Tongue (tissue), 1 donor: ENCODE measurements at regions not wholly inside any gene's neighbourhood (a gene's known extent, or its start where the extent isn't known, plus 50 kb on each side); places are given as distances from the start of the nearest gene placed in this dataset.
A peak's percentile ranks its signal among the peaks of the same experiment; 100 is the strongest.
"Not testable (repeated sequence)": the region's sequence is repeated elsewhere in the genome, so short reads cannot be mapped to it uniquely, and the experiment has no call there.

ENCODE experiments used
- DNase-seq: peaks from one replicate; pipeline ENCODE4 v3.0.0-alpha.2; 2015

DNA sequence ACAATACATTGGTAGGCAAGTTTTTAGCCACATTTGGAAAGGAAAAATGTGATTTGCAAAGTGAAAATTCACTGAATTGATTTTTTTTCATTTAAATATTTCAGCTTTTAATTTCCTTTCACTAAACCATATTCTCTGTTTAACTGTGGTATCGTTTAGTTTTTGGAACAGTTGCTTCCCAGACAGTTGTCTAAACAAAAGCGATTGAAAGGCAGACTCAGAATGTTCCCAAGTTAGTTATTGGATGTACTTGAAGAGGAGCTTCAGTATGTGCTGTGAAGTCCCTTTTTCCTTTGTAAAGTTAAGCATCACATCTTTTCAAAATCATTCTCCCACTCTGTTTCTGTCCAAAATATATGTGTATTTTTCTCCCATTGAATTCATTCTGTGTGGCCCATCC lies 623.4 kb upstream of the LUZP2 start:
- peak; percentile 18 for DNase-seq

DNA sequence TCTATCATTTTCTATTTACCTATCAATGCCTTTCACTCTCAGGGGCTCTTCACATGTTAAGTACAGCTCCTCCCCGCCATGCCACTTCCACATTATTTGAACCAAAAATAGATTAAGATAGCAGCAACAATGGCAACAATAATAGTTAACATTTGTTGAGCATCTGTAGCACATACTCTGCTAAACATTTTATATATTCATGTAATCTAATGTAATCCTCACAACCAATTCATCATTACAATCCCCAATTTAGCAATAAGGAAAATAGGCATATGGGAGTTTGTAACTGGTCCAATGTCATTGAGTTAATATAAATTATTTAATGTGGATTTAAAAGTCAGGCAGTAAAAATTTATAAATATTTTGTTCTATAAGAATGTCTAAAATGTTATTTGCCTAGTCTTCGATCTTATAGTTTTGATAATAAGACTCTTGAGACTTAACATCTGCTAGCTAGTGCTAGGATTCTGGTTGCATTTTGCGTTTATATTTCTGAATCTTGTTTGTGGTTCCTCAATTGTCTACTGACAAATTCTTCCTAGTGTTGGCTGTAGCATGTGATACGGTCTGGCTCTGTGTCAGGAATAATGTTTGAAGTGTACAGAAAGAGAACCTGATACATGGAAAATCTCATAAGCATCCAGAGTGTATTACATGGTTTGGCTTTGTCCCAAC lies 621.5 kb upstream of the LUZP2 start:
- peak; percentile 62 for DNase-seq

DNA sequence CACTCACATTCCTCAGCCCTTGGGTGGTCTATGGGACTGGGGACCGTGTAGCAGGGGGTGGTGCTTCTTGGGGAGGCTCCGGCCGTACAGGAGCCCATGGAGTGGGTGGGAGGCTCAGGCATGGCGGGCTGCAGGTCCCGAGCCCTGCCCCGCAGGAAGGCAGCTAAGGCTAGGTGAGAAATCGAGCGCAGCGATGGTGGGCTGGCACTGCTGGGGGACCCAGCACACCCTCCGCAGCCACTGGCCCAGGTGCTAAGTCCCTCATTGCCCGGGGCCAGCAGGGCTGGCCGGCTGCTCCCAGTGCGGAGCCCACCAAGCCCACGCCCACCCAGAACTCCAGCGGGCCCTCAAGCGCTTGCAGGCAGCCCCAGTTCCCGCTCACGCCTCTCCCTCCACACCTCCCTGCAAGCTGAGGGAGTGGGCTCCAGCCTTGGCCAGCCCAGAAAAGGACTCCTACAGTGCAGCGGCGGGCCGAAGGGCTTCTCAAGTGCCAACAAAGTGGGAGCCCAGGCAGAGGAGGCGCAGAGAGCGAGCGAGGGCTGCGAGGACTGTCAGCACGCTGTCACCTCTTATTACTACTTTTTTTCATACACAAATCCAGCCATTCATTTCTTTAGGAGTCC lies 613.3 kb upstream of the LUZP2 start:
- not testable (repeated sequence) for DNase-seq

DNA sequence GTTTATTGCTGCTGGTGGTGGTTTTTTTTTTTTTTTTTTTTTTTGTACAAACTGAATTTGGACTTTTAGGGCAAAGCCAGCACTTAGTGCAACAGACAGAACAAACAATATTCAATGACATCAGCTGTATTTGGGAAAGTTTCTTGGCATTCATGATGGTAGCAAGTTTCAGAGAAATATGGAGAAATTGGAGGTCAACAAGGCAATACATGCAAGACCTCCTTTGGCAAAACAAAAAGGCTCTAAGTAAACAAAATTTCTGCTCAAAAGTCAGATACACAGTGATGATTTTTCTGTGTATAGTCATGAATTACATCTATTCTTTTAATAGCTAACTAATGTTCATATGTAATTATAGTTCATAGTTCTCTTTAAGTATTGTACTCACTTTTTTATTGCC lies 612.5 kb upstream of the LUZP2 start:
- DNase-seq: no peak

DNA sequence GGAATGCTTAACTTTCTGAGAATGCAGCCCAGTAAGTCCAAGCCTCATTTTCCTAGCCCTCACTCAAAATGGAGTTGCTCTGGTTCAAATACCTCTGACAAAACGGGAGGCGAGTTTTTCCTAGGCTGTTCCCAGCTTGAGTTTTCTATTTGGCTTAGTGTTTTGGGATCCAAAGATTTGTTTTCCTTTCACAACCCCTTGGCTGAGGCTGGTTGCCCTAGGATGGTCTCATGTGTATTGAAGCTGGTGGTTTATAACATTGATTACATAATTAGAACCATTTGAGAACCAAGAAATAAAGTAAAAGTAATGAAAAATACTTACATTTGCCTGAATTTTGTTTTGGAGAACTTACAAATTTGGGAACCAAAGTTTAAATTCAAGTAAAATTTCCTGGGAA lies 611.1 kb upstream of the LUZP2 start:
- DNase-seq: no peak

DNA sequence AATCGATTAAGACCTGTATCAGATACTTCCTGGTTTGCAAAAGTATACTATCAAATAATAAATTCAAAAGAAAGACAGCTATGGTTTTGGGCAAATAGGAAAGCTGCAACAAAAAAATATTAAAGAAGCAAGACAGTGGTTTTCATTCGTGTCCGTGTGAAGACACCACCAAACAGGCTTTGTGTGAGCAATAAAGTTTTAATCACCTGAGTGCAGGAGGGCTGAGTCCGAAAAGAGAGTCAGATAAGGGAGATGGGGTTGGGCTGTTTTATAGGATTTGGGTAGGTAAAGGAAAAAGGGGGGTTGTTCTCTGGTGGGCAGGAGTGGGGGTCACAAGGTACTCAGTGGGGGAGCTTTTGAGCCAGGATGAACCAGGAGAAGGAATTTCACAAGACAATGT lies 609.7 kb upstream of the LUZP2 start:
- not testable (repeated sequence) for DNase-seq

DNA sequence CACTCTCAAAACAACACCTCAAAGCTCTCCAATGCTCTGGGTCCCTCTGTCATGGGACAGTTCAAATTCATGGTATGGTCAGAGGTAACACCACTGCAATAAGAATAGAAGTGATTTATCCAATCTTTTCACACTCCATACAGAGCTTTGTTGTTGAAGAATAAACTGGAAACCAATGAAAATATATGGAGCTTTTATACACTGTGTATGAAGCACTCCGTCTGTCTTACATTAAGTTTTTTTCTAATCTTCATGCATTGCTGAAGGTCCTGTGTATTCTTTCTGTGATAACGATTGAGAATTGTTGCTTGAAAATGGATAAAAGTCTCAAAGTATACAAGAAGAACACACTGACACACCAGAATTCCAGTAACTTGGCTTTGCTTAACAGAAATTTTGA lies 603.7 kb upstream of the LUZP2 start:
- no peak for DNase-seq

DNA sequence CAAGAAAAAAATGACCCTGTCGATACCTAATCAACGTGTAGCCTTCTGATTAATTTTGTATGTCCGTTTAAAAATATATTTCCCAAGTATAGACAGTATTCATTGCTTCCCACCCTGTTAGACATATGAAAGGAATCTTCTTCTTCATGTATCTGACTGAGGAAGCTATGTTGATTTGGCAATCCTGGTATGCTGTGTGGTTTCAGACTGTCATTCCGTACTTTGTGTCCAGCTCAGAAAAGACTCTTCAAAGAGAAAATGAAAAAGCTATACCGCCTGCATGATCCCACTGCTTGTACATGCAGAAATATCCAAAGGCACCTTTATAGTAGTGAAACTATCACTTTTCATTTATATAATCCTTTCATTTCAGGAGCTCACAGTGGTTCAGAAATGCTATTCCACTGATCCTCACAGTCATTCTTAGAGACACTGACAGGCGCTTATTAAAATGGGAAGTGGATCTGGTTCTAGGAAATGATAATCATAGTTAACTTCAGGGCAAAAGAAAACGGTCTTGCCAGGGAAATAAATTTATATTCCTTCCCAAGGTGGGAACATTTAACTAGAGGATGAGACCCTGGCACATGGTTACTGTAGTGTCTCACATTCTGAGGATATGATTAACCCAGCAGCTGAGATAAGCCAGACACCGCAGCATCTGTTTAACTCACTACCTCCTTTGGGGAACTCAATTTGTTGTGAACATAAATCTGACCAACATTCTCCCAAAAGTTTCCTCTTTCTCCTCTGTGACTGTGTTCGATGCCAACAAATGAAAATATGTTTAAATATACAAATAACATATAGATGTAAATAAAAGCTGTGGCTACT lies 599.2 kb upstream of the LUZP2 start:
- peak; percentile 57 for DNase-seq

DNA sequence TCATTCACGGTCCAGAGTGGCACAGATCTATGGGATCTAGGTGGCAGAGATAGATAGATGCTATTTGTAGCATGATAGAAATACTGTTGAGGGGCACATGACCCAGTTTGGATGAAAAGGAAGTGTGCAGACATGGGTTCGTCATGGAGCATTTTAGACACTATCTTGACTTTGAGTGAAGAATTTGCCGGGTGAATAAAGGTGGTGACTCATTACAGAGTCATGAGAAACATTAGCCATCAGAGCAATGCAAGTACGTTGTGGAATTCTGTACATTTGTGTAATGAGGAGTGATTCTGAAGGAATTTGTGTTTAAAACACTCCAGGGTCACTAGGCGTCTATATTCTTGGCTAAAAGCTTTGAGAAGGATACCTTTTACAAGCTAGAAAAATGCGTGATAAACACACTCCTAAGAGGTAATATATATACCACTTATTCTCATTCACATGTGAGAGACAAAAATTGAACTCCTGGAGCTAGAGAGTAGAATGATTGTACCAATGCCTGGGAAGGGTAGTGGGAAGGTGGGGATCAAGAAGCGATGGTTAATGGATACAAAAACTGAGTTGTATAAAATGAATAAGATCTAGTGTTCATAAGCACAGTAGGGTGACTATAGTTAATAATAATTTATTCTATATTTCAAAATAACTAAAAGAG lies 593.7 kb upstream of the LUZP2 start:
- no peak for DNase-seq

DNA sequence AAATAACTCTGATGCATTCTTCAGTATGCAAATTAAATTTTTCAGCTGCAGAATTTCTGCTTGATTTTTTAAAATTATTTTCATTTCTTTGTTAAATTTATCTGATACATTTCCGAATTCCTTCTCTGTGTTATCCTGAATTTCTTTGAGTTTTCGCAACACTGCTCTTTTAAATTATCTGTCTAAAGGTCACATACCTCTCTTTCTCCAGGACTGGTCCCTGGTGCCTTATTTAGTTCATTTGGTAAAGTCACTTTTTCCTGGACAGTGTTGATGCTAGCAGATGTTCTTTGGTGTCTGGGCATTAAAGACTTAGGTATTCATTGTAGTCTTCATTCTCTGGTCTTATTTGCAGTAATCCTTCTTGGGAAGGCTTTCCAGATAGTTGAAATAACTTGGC lies 577.4 kb upstream of the LUZP2 start:
- no peak for DNase-seq

DNA sequence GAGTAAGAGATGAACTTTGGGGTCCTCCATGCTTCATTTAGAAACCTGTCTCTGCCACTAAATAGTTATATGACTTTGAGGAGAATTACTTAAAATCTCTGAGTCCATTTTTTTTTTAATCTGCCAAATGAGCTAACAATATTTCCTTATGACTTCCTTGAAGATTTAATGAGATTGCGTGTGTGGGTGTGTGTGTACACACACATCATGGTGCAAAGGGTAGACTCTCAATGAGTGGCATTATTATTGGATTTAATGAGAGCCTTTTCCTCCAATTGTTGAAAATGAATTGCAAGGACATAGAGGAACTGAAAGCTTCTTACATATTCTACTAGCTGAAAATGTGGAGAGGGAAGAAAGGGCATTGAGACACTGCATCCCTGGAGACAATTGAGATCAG lies 573.5 kb upstream of the LUZP2 start:
- no peak for DNase-seq

DNA sequence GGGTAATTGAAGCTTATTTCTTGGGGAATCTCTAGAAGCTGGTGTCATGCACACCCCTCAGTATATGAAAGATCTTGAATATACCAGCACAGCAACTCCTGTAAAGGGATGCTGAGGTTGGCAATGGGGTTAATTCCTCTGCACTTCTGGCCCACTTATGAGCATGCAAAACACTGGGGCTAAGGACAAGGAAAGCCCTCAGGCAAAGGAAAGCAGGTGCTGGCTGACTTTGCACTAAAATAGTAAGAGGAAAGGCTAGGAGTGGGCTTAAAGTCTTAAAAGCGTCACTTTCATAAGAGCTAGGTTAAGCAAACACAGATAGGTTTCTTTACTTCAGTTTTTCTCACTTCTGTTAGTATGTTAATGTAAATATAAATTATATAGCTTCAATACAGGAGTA lies 572.6 kb upstream of the LUZP2 start:
- DNase-seq: no peak

DNA sequence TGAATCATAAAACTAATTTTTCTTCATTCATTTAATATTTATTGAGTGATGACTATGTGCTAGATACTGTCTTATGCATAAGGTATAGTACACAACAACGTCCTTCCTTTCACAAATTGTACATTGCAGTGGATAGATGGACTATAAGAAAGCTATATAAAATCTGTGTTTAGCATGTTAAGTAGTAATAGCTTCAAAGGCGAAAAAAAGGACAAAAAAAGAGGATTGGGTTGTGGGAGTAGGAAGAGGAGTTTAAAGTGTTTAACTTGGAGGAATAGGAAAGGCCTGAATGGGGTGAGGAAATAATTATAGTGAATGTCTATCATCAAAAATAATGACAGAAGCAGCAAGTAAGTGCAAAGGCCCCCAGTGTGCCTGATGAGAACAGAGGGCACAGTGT lies 565.4 kb upstream of the LUZP2 start:
- no peak for DNase-seq

DNA sequence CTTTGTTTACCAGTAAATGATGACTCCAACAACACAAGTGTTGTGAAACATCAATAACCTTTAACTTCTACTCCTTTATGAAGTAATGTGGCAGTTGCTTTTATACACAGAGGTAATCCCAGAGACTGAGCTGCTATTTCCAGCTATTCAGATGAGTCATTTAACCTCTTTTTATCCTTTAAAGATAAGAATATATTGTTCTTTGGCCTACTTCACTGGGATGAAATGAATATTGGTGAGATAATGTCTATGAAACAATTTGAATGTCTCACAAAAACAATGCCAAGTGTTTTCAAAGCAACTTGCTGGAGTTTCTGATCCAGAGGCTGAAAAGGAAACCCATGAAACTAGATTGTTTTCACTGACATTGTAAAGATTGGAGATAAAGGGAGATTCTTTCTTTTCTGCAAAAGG lies 564.4 kb upstream of the LUZP2 start:
- no peak for DNase-seq

DNA sequence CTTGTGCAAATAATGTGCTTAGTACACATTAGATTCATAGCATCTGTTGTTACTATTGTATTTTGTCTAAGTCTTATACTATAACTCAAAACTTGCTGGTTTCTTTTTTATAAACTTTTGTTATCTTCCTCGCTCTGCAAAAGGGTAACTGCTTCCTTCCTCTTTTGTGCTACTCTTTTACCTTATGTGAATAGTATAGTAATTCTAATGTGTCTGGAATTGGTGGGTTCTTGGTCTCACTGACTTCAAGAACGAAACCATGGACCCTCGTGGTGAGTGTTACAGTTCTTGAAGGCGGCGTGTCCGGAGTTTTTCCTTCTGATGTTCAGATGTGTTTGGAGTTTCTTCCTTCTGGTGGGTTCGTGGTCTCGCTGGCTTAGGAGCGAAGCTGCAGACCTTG lies 563.1 kb upstream of the LUZP2 start:
- no peak for DNase-seq

DNA sequence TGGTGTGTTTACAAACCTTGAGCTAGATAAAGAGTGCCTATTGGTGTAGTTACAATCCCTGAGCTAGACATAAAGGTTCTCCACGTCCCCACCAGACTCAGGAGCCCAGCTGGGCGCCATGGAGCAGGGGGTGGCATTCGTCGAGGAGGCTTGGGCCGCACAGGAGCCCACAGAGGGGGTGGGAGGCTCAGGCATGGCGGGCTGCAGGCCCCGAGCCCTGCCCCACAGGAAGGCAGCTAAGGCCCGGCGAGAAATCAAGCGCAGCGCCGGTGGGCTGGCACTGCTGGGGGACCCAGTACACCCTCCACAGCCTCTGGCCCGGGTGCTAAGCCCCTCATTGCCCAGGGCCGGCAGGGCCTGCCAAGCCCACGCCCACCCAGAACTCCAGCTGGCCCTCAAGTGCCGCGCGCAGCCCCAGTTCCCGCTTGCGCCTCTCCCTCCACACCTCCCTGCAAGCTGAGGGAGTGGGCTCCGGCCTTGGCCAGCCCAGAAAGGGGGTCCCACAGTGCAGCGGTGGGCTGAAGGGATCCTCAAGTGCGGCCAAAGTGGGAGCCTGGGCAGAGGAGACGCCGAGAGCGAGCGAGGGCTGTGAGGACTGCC lies 562.1 kb upstream of the LUZP2 start:
- DNase-seq: not testable (repeated sequence)

DNA sequence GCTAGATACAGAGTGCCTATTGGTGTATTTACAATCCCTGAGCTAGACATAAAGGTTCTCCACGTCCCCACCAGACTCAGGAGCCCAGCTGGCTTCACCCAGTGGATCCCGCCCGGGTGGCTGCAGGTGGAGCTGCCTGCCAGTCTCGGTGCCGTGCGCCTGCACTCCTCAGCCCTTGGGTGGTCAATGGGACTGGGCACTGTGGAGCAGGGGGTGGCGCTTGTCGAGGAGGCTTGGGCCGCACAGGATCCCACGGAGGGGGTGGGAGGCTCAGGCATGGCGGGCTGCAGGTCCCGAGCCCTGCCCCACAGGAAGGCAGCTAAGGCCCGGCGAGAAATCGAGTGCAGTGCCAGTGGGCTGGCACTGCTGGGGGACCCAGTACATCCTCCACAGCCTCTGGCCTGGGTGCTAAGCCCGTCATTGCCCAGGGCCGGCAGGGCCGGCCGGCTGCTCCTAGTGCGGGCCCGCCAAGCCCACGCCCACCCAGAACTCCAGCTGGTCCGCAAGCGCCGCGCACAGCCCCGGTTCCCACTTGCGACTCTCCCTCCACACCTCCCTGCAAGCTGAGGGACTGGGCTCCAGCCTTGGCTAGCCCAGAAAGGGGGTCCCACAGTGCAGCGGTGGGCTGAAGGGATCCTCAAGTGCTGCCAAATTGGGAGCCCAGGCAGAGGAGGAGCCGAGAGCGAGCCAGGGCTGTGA lies 554.6 kb upstream of the LUZP2 start:
- DNase-seq: not testable (repeated sequence)

DNA sequence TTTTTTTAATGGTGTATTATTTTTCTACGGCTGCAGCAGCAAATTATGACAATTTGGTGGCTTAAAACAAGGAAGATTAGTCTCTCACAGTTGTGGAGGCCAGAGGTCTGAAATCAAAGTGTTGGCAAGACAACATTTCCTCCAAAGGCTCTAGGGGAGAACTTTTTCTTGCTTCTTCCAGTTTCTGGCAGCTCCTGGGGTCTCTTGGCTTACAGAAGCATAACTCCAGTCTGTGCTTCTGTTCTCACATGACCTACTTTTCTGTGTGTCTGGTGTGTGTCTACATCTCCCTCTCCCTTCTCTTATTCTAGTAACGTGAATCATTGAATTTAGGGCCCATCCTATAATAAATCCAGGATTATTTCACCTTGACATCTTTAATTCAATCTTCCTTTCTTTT lies 551.9 kb upstream of the LUZP2 start:
- DNase-seq: peak; percentile 67

DNA sequence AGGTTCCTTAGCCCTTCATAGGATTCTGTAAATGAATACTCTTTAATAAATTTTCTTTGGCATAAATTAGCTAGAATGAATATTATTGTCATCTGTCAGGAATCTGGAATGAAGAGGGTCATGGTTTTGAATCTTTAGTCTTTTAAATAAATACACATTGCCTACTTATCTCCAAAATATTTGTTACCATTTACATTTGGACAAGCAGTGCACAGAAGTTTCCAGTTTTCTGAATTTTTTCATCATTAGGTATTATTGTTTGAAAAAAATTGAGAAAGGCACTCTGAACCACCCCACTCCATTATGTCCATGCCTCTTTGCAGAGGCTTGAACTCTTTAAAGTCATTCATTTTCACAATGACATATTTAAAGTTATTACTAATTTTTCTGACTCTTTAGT lies 549.0 kb upstream of the LUZP2 start:
- DNase-seq: no peak

DNA sequence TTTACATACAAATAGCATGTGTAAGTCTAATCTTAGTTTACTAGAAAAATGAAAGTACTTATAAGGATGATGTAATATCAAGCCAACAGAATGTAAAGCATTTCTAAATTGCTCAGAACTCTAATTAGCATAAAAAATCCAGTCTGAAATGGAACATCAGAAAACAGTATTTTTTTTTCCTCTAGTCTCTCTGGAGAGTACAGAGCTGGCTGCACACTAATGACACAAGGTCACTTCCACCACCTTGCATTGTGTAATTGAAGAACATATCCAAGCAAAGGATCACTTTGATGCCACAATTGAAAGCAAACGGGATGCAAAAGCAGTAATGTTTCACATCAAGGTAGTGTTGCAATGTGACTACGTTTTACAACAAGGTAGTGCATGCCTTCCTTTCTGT lies 548.0 kb upstream of the LUZP2 start:
- DNase-seq: no peak

DNA sequence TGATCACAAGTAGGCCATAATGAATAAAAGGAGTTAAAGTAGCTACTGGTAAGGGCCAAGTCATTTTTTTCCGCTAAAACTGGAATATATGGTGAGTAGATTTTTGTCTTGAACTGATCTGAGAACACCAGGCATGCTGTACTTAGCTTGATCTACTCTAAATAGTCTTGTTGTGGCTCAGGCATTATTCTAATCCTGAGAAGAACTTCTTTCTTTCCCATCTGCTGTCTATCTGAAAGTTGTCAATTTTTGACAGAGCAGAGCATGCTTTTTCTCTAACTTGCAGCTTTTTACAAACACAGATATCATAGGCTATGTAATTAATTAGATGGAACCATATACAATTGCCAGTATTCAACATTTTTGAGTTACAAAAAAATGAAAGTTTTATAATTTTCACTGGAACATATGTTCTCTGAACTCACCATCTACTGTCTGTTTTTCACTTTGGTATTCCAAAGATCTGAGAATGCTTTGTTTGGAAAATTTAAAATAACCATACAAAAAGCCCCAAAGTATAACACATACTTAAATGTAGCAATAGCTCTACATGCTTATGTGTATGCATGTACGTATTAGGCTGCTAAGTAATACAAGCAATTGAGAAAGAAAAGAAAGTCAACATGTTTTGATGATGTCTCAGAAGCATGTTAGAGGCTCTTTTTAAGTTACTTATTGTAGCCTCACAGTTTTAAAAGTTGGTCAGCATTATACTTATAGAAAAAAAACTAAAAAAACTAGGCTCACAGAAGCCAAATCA lies 542.7 kb upstream of the LUZP2 start:
- DNase-seq: no peak
